Stimulated activated CD4-positive, alpha-beta T cell treated with anti-CD3 and anti-CD28 coated beads, Interleukin-15, amount 100 ng/mL, for 24 hours (primary cell): ENCODE measurements at regions not wholly inside any gene's neighbourhood (a gene's known extent, or its start where the extent isn't known, plus 50 kb on each side); places are given as distances from the start of the nearest gene placed in this dataset.

Experiments used
- DNase-seq: peaks from one replicate; pipeline ENCODE4 v3.0.0-alpha.2; 2020

DNA sequence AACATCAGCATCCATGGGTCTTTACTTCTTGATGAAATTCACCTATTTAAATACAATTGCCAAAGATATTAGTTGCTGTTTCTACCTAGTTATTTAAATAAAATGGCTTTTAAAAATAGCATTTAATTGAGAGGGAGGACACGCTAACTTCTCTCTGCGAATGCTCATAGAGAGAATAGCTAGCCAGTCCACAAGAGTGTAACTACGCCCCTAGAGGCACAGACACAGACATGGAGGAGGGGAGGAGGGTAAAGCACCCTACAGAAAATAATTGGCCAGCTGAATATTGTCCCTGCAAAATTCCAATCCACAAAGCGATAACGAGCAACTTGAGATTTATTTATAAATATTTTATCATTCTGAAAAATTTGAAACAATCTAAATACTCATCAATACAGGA lies 97.0 kb upstream of the PAPOLG start:
- no peak for DNase-seq

DNA sequence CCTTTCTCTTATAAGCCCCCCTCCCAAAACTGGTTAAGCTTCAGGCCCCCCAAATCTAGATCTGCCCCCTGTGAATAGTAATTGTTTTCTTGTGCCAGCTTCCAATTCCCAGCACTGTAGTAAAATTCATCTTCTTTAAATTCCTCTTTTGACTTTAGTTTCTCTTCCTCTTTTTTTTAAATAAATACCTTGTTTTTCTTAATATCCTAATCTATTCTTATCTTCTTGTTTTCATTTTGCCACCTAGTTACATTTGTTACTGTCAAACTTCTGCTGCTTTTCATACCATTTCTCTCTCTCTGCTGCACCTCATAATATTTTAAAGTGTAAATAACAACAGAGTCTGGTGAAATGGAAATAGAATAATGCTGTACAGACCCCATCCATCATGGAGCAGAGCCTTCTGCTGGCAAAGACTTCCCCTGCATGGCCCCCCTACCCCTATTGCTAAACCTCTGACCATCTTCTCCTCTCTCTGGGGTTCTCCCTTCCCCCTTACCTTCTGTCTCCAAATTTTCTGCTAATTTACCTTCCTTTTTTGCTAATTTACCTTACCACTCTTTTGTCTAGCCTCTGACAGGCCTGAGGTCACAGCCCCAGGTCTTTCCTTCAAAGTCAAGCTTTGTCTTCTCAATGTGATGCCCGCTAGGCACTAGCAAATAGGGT lies 94.9 kb upstream of the PAPOLG start:
- DNase-seq: no peak

DNA sequence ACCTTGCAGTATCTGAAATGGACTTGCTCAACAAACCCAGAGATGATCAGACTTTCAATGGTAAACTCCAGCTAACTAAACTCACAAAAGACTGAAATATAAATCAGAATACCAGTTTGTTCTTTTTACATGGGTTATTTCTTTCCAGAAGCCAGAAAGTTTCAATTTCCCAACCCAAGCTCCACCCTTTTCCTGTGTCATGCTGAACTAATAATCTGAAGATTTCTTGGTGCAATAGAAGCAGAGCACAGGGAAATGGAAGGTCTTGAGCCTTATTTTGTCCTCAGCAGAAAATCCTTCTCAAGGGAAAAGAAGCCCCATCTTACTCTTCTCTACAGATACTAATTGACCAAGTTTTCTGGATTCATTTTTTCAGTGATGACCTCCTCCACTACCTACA lies 93.3 kb upstream of the PAPOLG start:
- no peak for DNase-seq

DNA sequence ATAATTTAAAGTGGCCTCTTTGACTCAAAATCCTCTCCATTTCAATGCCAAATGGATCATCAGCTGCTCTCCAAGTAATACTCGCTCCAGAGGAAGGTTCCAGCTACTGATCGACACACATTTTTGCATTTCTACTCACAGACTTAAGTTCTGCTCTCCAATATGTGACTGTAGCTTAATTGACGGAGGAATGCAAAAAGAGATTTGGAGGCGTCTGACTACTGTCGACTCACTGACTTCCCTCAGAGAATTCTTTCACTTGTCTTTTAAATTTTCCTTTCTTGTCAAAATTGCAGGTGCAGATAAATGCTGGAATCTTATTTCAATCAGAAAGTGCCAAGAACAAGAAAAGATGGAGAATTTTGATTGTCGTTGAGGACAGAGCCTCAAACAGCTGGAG lies 84.1 kb upstream of the PAPOLG start:
- no peak for DNase-seq

DNA sequence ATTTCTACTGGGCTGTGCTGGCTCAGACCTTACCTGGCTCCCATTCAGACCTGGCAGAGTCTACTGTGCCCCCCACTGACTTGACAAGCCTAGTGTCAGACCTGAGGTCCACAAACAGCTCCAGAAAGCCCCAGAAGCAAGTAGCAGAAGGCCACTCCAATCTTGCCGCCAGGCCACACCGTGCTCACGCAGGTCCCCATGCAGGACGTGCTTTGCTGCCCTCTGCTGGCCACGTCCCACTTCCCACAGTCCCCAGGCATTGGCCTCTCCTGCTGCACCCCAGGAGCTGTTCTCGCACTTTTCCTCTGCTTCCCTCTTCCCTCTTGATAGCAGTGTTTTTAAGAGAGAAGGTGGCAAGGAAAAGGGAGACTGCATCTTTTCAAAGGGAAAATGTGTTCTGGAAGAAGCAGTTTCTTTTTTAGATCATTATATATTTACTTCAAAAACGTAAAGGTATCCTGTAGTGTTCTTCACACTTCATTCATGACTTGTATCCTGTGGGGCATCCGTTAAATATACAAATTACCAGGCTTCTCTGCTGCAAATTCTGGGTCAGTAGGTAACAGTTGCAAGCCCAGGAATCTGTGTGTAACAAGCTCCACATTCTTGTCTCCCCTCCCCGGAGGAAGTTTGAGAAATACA lies 81.4 kb upstream of the PAPOLG start:
- peak; percentile 90 for DNase-seq

DNA sequence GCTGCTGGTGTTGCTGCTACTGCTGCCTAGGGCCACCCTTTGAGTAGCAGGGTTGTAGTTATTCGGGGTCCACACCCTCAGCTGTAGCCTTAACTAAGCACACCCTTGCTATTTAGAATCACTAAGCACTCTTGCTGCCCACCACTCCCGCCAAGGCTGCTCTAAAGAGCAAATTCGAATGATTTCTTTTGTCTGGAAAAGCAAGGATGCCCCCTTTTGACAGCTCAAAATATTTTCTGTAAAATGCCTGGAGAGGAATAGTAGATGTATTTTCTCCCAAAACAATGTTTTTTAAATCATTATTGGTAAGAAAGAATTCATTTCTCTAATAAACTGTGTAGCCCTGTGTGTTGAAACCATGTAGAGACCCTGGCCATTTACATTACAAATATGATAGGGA lies 80.8 kb upstream of the PAPOLG start:
- DNase-seq: no peak

DNA sequence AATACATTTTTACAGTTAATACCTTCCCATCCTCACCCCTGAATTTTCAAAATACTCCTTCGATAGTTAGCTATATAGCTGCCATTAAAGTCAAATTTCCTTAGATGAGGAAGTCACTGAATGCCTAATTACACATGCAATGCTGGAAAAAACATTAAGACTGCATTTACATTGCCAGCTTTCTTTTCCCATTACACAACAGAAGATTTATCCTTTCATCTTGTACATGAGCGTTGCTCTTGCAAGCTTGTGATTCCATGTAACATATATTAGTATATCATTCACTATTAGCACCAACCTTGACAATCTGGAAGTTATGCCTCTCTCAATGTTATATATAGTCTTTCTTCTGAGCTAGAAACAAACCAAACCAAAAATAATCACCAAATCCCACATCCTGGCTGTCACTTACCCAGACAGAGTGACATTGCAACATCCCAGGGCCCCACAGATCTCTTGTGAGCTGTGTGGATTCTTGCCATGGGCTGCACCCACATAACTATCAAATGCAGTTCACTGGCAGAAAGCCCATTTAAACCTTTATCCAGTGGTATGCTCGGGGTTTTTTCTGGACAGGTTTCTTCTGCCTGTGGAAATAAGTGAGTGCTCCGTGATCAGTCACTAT lies 79.2 kb upstream of the PAPOLG start:
- DNase-seq: no peak

DNA sequence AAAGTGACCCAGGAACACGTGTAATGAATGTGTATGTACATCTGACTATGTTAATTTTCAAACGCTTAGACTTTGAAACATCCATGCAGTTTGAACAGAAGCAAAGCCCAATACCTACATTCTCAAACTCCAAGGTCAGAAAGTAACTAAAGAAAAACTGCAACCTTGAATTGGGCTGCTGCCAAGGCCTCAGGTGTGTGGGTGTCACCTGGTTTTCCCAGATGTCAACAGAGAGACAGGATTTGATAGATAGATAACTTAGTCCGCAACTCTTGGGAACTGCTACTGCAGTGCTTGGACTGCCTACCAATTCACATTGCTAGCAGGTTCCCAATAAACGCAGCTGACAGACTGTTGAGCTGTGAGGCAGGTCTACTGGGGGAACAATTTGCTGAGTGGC lies 78.7 kb upstream of the PAPOLG start:
- DNase-seq: no peak

DNA sequence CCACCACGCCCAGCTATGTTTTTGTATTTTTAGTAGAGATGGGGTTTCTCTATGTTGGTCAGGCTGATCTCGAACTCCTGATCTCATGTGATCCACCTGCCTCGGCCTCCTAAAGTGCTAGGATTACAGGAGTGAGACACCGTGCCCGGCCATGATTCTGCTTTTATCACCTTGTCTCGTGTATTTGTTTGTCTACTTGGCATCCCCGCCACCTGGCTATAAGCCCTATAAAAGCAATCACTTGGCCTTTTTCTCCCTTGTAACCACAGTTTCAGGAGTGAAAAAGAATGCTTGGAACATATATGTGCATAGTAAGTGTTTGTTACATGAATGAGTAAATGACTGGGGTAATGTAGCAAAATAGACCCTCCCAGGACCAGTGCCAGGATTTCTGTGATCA lies 77.5 kb upstream of the PAPOLG start:
- DNase-seq: no peak

DNA sequence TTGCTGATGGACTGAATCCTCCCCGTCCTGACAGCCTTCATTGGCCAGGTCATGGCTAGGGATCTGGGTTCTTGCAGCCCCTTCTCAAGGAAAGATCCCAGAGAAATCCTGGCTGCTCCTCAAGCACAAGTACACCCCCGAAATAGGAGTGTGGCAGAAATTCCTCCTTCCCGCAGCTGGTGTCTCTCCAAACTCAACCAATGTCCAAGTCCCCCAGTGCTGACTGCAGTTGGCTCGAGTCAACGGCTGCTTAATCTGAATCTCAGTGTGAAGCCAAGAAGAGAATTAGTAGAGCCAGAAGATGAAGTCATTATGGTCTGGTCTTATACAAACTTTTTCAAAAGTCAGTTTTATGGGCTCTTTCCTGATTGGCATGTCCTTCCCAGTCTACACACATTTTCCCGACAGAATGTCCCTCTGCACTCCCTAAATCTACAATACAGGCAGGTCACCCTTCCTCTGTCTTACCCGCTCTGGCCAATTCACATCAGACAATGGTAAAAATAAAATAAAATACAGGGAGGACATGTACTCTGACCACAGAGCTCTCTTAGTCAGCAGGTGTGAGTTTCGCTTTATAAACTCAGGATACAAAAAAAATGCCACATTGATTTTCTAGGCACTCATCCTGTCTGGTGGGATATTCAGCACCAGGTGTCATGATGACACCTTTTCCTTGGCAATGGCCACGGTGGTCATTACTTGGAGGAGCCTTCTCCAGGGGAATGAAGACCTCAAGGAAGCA lies 76.9 kb upstream of the PAPOLG start:
- no peak for DNase-seq

DNA sequence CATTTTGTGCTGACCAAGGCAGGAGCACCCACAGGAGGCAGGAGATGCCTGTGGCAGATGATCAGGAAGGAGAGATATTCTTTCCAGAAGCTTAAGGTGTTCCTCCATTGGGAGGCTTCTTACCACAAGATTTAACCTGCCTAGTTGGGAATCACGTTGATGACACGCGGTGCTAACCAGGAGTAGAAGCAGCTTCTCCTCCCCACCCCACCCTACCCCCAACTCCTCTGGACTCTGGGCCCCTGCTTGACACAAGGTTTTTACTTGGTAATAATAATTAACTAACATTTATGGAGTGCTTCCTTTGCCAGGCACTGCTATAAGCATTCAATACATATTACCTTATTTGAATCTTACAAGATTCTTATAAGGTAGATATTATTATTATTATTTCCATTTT lies 62.5 kb upstream of the PAPOLG start:
- no peak for DNase-seq

DNA sequence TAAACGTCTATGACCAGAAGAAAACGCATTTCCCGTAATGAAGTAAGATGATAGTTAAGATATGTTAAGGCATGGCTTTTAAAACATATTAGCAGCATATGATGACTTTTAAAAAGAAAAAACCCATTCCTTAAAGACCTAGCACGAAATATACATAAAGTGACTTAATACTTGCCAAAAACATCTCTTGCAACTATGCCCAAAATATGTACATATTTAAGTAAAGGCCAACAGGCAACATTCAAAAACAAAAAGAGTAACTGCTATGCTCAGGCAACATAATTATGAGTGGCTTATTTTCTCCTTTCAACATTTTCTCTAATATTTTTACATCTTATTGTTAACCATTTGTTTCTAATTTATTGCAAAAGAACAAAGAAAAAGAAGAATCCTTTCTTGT lies 60.3 kb upstream of the PAPOLG start:
- DNase-seq: no peak

DNA sequence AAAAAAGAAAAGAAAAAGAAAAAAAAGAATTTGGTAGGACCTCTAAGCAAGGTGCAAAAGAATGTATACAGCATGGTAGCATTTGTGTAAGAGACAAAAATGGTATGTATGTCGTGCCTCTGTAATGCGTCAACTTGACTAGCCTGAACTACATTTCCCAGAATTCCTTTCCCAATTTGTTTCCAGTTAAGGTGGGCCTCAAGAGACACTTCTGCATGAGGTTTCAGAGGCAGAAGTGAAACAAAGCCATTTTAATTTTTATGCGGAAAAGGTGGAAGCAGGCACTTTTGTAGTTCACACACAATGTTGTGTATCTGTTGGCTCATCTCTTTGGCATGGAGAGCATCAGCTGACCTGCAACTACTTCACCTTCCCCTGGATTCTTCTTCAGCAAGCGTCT lies 56.5 kb upstream of the PAPOLG start:
- DNase-seq: no peak

DNA sequence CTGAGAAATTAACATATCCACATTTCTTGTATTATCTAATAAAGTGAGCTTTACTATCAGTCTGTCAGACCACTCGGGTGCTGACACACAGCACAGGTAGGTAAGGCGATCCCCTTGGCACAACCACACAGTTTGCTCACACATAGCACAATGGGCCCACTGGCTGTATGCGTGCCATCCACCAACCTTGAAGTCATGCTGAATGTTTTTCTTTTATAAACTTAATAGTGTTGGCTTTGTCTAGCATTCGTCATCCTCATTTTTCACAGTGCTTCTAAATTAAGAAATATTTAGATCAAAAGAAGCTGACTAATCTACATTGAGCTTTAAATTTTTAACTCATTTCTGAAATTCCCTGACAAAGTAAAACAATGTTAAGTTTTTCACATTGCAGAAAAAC lies 50.0 kb upstream of the PAPOLG start:
- no peak for DNase-seq
